ENCODE measurements at regions not wholly inside any gene's neighbourhood (a gene's known extent, or its start where the extent isn't known, plus 50 kb on each side); places are given as distances from the start of the nearest gene placed in this dataset.

- TF ChIP-seq STAT6 (CRISPR knock-in tag; conservative IDR thresholded peaks at IDR 0.05; ENCODE audit: low read depth), result no peak
- TF ChIP-seq, protein P1, sequence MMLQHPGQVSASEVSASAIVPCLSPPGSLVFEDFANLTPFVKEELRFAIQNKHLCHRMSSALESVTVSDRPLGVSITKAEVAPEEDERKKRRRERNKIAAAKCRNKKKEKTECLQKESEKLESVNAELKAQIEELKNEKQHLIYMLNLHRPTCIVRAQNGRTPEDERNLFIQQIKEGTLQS (CRISPR knock-in tag; conservative IDR thresholded peaks at IDR 0.05), result no peak
- TF ChIP-seq FOXJ3 (CRISPR knock-in tag; IDR thresholded peaks at IDR 0.05; ENCODE audit: borderline replicate concordance), result no peak
Observed at GRCh38 chr4:127250577-127250976, 382.2 kb upstream of the INTU start (continued).

- H3K4me3 Mint-ChIP-seq, result no peak overlapping the region
- H3K27me3 Mint-ChIP-seq (ENCODE audit: low read depth), result no peaks in the 10 kb centered on the region
- no peaks in the 10 kb centered on the region for H3K4me1 Mint-ChIP-seq
- TF ChIP-seq ZNF263 (CRISPR knock-in tag; IDR thresholded peaks at IDR 0.05; ENCODE audit: low read depth), result no peak
- no peak for TF ChIP-seq CBFB (CRISPR knock-in tag; IDR thresholded peaks at IDR 0.05; ENCODE audit: low read depth)
- no peak for TF ChIP-seq ZNF423 (CRISPR knock-in tag; IDR thresholded peaks at IDR 0.05)
- no peaks in the 10 kb centered on the region for H3K9me3 Mint-ChIP-seq
- H3K36me3 Mint-ChIP-seq, result no peaks in the 10 kb centered on the region
- H3K27ac Mint-ChIP-seq, result no peak overlapping the region
- ATAC-seq (no peak), DNase-seq (ENCODE audit: low spot score) (no peak)
- ChIA-PET CTCF (no interaction called here), POLR2A (no interaction called here)
Observed at GRCh38 chr4:127251423-127251822, 381.3 kb upstream of the INTU start.

DNA sequence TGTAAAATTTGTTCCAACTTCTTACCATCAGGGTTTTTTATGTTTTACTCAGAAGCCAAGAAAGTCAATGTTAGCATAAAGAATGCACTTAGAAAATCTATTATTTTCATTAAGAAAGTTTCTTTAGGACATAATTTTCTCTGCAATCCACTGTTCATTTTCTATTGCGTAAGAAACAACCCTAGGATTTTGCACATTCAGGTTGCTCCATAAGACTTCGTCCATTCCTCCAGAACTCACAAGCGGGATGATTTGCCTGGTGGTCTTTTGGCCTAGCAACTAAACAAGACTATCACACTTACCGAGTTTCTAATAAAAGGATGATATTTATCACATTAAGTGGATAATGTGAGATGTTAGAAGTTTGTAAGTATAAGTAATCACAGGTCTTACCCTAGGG is 376.3 kb upstream of the INTU start:
- Mint-ChIP-seq H3K9me3 (peaks cover 19% of the 10 kb centered on the region), H3K36me3 (0 out of 2 replicates have a peak, but pooled peaks cover 3% of the 10 kb centered on the region), H3K27me3 (ENCODE audit: low read depth) (no peaks in the 10 kb centered on the region), H3K4me3 (no peak overlapping the region), H3K4me1 (peaks cover 2% of the 10 kb centered on the region), H3K27ac (no peak overlapping the region)
- DNase-seq (ENCODE audit: low spot score) (no peak), ATAC-seq (no peak)
- POLR2A ChIA-PET, result no interaction called here
- TF ChIP-seq TCF7 (CRISPR knock-in tag; IDR thresholded peaks at IDR 0.05; ENCODE audit: low read depth) (no peak), GABPB1 (CRISPR knock-in tag; IDR thresholded peaks at IDR 0.05) (no peak), ELF4 (CRISPR knock-in tag; IDR thresholded peaks at IDR 0.05; ENCODE audit: low read depth) (no peak), FOXP1 (CRISPR knock-in tag; IDR thresholded peaks at IDR 0.05; ENCODE audit: borderline replicate concordance) (no peak), JAZF1 (CRISPR knock-in tag; IDR thresholded peaks at IDR 0.05) (no peak), MXD4 (CRISPR knock-in tag; IDR thresholded peaks at IDR 0.05; ENCODE audit: borderline replicate concordance) (no peak), ESRRA (CRISPR knock-in tag; IDR thresholded peaks at IDR 0.05; ENCODE audit: borderline replicate concordance) (no peak), SP1 (CRISPR knock-in tag; conservative IDR thresholded peaks at IDR 0.05) (no peak), ZMAT4 (CRISPR knock-in tag; IDR thresholded peaks at IDR 0.05) (no peak), TP53 (CRISPR knock-in tag; IDR thresholded peaks at IDR 0.05) (no peak), GTF2I (CRISPR knock-in tag; conservative IDR thresholded peaks at IDR 0.05) (no peak), E2F1 (CRISPR knock-in tag; IDR thresholded peaks at IDR 0.05) (no peak), FOXK1 (CRISPR knock-in tag; IDR thresholded peaks at IDR 0.05) (no peak), ZNF423 (CRISPR knock-in tag; IDR thresholded peaks at IDR 0.05) (no peak)
- TF ChIP-seq, protein P2, sequence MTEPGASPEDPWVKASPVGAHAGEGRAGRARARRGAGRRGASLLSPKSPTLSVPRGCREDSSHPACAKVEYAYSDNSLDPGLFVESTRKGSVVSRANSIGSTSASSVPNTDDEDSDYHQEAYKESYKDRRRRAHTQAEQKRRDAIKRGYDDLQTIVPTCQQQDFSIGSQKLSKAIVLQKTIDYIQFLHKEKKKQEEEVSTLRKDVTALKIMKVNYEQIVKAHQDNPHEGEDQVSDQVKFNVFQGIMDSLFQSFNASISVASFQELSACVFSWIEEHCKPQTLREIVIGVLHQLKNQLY (CRISPR knock-in tag; IDR thresholded peaks at IDR 0.05), result no peak
- TF ChIP-seq, protein P3, sequence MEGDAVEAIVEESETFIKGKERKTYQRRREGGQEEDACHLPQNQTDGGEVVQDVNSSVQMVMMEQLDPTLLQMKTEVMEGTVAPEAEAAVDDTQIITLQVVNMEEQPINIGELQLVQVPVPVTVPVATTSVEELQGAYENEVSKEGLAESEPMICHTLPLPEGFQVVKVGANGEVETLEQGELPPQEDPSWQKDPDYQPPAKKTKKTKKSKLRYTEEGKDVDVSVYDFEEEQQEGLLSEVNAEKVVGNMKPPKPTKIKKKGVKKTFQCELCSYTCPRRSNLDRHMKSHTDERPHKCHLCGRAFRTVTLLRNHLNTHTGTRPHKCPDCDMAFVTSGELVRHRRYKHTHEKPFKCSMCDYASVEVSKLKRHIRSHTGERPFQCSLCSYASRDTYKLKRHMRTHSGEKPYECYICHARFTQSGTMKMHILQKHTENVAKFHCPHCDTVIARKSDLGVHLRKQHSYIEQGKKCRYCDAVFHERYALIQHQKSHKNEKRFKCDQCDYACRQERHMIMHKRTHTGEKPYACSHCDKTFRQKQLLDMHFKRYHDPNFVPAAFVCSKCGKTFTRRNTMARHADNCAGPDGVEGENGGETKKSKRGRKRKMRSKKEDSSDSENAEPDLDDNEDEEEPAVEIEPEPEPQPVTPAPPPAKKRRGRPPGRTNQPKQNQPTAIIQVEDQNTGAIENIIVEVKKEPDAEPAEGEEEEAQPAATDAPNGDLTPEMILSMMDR (IDR thresholded peaks at IDR 0.05), result no peak
- TF ChIP-seq, protein P4, sequence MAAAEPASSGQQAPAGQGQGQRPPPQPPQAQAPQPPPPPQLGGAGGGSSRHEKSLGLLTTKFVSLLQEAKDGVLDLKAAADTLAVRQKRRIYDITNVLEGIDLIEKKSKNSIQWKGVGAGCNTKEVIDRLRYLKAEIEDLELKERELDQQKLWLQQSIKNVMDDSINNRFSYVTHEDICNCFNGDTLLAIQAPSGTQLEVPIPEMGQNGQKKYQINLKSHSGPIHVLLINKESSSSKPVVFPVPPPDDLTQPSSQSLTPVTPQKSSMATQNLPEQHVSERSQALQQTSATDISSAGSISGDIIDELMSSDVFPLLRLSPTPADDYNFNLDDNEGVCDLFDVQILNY (CRISPR knock-in tag; IDR thresholded peaks at IDR 0.05), result no peak
- CTCF ChIA-PET, result no interaction called here
